A549 (cell line): ENCODE measurements at regions not wholly inside any gene's neighbourhood (a gene's known extent, or its start where the extent isn't known, plus 50 kb on each side); places are given as distances from the start of the nearest gene placed in this dataset.

Experiments
- EP300 ChIP-seq, 2 experiments: fragments of >200 bp; sonication (Bioruptor Twin); formaldehyde crosslinking; IDR thresholded peaks; 2 replicates in 1 of 2; 3 replicates in 1 of 2; pipeline ENCODE4 v1.6.1; 2016 to 2017
- HOXB13 ChIP-seq: fragments of 250-450 bp; sonication (Bioruptor Pico); IDR thresholded peaks from 2 replicates; pipeline ENCODE4 v1.5.0; 2020; ENCODE audit warnings: low read depth, mild to moderate bottlenecking, moderate library complexity
- JUN ChIP-seq, 2 experiments: fragments of >200 bp; sonication (Bioruptor Twin); formaldehyde crosslinking; IDR thresholded peaks; 2 replicates in 1 of 2; 3 replicates in 1 of 2; pipeline ENCODE4 v1.6.1; 2016 to 2017
- MAZ ChIP-seq: fragments of 150-350 bp; IDR thresholded peaks from 2 replicates; pipeline ENCODE4 v1.6.1; 2014; ENCODE audit warnings: antibody characterized with exemption, low read depth, low read length, borderline replicate concordance
- PHF8 ChIP-seq: fragments of 200-600 bp; sonication (generic); IDR thresholded peaks from 2 replicates; pipeline ENCODE4 v1.6.1; 2016; ENCODE audit warnings: low read depth, mild to moderate bottlenecking, antibody characterized with exemption, moderate library complexity, borderline replicate concordance
- POLR2A ChIP-seq: IDR thresholded peaks from 2 replicates; pipeline ENCODE4 v1.6.1; 2012; ENCODE audit warnings: mild to moderate bottlenecking, low read length
- POLR2AphosphoS2 ChIP-seq: conservative IDR thresholded peaks from 2 replicates; pipeline ENCODE4 v1.6.1; 2012; ENCODE audit warnings: low read length, improper control_type of control experiment, inconsistent platforms
- RAD21 ChIP-seq, 2 experiments: fragments of >200 bp in 1 of 2; sonication (Bioruptor Twin) in 1 of 2; formaldehyde crosslinking in 1 of 2; IDR thresholded peaks in 1 of 2; conservative IDR thresholded peaks in 1 of 2; 2 replicates in 1 of 2; 3 replicates in 1 of 2; pipeline ENCODE4 v1.6.1; 2012 to 2018; ENCODE audit warnings: inconsistent platforms in 1 of 2
- SMC3 ChIP-seq: fragments of >200 bp; sonication (Bioruptor Twin); formaldehyde crosslinking; IDR thresholded peaks from 3 replicates; pipeline ENCODE4 v1.6.1; 2018; ENCODE audit warnings: inconsistent platforms
- TF ChIP-seq, protein P1 (sequence below): fragments of 200-600 bp; sonication (generic); IDR thresholded peaks from 2 replicates; pipeline ENCODE4 v1.6.1; 2016; ENCODE audit warnings: antibody characterized with exemption, mild to moderate bottlenecking, moderate library complexity
- TF ChIP-seq, protein P2 (sequence below): fragments of >200 bp; sonication (Bioruptor Twin); formaldehyde crosslinking; IDR thresholded peaks from 3 replicates; pipeline ENCODE4 v1.5.1; 2016

DNA sequence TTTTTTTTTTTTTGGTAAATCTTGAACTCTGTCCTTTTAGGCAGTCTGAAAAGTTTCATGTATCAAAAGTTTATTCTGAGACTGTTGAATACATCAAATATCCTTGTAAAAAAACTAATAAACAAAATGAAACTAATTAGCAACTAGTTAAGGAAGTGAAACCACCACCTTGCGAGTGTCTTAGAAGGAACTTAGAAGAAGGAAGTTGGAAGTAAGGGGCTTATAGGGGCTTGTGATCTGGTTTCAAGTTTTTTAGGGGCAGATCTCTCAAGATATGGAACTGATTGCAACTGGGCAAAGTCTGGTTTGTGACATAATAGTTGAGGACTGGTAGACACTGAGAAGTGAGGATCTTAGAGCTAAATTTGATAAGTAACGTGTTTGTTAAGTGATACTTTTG is 748.8 kb downstream of the C12orf50 start:
- no peak for TF ChIP-seq JUN (IDR thresholded peaks at IDR 0.05)
- TF ChIP-seq POLR2AphosphoS2, result no peak
- TF ChIP-seq, protein P1, sequence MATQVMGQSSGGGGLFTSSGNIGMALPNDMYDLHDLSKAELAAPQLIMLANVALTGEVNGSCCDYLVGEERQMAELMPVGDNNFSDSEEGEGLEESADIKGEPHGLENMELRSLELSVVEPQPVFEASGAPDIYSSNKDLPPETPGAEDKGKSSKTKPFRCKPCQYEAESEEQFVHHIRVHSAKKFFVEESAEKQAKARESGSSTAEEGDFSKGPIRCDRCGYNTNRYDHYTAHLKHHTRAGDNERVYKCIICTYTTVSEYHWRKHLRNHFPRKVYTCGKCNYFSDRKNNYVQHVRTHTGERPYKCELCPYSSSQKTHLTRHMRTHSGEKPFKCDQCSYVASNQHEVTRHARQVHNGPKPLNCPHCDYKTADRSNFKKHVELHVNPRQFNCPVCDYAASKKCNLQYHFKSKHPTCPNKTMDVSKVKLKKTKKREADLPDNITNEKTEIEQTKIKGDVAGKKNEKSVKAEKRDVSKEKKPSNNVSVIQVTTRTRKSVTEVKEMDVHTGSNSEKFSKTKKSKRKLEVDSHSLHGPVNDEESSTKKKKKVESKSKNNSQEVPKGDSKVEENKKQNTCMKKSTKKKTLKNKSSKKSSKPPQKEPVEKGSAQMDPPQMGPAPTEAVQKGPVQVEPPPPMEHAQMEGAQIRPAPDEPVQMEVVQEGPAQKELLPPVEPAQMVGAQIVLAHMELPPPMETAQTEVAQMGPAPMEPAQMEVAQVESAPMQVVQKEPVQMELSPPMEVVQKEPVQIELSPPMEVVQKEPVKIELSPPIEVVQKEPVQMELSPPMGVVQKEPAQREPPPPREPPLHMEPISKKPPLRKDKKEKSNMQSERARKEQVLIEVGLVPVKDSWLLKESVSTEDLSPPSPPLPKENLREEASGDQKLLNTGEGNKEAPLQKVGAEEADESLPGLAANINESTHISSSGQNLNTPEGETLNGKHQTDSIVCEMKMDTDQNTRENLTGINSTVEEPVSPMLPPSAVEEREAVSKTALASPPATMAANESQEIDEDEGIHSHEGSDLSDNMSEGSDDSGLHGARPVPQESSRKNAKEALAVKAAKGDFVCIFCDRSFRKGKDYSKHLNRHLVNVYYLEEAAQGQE, result no peak
- TF ChIP-seq, protein P2, sequence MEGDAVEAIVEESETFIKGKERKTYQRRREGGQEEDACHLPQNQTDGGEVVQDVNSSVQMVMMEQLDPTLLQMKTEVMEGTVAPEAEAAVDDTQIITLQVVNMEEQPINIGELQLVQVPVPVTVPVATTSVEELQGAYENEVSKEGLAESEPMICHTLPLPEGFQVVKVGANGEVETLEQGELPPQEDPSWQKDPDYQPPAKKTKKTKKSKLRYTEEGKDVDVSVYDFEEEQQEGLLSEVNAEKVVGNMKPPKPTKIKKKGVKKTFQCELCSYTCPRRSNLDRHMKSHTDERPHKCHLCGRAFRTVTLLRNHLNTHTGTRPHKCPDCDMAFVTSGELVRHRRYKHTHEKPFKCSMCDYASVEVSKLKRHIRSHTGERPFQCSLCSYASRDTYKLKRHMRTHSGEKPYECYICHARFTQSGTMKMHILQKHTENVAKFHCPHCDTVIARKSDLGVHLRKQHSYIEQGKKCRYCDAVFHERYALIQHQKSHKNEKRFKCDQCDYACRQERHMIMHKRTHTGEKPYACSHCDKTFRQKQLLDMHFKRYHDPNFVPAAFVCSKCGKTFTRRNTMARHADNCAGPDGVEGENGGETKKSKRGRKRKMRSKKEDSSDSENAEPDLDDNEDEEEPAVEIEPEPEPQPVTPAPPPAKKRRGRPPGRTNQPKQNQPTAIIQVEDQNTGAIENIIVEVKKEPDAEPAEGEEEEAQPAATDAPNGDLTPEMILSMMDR, result no peak
- TF ChIP-seq RAD21 (conservative IDR thresholded peaks at IDR 0.05 in 1 of 2, IDR thresholded peaks at IDR 0.05 in 1 of 2), result no peak
- TF ChIP-seq SMC3, result no peak
- TF ChIP-seq POLR2A, result no peak
- TF ChIP-seq EP300 (IDR thresholded peaks at IDR 0.05), result no peak
- no peak for TF ChIP-seq MAZ
- no peak for TF ChIP-seq PHF8
- no peak for TF ChIP-seq HOXB13 (CRISPR knock-in tag)
